ENCODE measurements at regions not wholly inside any gene's neighbourhood (a gene's known extent, or its start where the extent isn't known, plus 50 kb on each side); places are given as distances from the start of the nearest gene placed in this dataset.

DNA sequence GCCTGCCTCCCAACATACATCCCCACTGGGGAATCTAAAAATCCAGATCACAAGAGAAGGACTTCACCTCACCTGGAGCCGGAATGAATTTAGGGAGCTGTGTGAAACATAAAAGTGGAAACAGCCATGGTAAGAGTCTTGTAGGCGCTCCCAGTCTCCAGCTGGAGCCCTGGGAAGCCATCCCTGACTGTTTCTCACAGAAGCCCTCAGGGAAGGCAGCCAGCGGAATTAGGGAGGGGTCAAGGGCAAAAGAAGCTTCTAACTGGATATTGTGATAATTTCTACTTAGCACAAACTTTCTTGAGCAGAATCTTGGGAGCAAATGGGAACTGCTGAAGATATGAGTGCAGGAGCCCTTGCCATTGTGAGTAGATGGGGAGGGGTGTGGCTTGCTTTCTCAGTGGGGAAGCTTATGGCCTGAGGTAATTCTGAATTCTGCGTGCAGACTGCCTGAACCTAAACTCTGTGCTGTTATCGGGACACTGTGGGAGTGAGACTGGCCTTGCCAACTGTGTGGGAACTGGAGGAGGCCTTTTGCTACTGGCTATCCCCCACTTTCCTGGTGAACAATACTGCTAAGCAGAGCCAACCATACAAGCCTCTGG, 174.4 kb upstream of the SMC2 start:
- intact Hi-C loops (cut with micrococcal nuclease) = no loop called here
- H3K27ac Mint-ChIP-seq = no peak overlapping the region
- H3K36me3 Mint-ChIP-seq (ENCODE audit: low read depth) = no peaks in the 10 kb centered on the region
- no peaks in the 10 kb centered on the region for H3K27me3 Mint-ChIP-seq
- no peak overlapping the region for H3K4me3 Mint-ChIP-seq
- no peaks in the 10 kb centered on the region for H3K4me1 Mint-ChIP-seq (ENCODE audit: low read depth)
- H3K9me3 Mint-ChIP-seq = peaks cover 16% of the 10 kb centered on the region

DNA sequence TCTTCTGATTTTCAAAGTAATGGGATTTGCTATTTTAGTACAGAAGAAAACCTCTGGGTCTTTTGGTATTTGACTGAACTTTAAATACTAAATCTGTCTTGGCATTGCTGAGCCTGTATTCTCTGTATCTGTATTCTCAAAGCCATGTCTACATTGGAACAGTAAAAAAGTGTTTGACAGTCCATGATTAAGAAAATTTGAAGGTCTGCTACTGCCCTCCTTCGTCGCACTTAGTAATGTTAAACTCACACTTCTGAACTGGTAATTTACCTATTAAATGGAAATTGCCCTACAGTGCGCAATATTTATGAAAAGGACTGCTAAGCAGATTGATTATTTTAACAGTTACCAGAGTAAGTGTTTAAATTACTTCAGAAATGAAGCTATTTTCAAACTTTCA, 165.7 kb upstream of the SMC2 start:
- peaks cover 11% of the 10 kb centered on the region for H3K9me3 Mint-ChIP-seq
- intact Hi-C loops (cut with micrococcal nuclease) = no loop called here

DNA sequence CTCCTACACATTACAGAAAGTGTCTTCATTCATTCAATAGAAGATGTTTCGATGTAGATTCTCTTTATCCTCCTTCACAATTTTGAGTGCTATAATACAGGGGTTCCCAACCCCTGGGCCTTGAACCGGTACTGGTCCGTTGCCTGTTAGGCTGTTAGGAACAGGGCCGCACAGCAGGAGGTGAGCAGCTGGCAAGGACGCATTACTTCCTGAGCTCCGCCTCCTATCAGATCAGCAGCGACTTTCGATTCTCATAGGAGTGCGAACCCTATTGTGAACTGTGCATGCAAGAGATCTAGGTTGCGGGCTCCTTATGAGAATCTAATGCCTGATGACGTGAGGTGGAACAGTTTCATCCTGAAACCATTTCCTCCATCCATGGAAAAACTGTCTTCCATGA, 153.0 kb upstream of the SMC2 start:
- Mint-ChIP-seq H3K4me3 (no peak overlapping the region), H3K36me3 (ENCODE audit: low read depth) (no peaks in the 10 kb centered on the region), H3K9me3 (no peaks in the 10 kb centered on the region), H3K27ac (no peak overlapping the region), H3K27me3 (no peaks in the 10 kb centered on the region), H3K4me1 (ENCODE audit: low read depth) (no peaks in the 10 kb centered on the region)
- intact Hi-C loops (cut with micrococcal nuclease) = no loop called here

More for the DNA sequence above, 165.7 kb upstream of the SMC2 start:
- Mint-ChIP-seq H3K36me3 (ENCODE audit: low read depth) (no peaks in the 10 kb centered on the region), H3K27ac (no peak overlapping the region), H3K4me1 (ENCODE audit: low read depth) (peaks cover 5% of the 10 kb centered on the region), H3K27me3 (no peaks in the 10 kb centered on the region), H3K4me3 (no peak overlapping the region)

- no peaks in the 10 kb centered on the region for H3K27me3 Mint-ChIP-seq
- no peak overlapping the region for H3K27ac Mint-ChIP-seq
- no peaks in the 10 kb centered on the region for H3K36me3 Mint-ChIP-seq (ENCODE audit: low read depth)
- H3K9me3 Mint-ChIP-seq = no peaks in the 10 kb centered on the region
- no peak overlapping the region for H3K4me3 Mint-ChIP-seq
- H3K4me1 Mint-ChIP-seq (ENCODE audit: low read depth) = no peaks in the 10 kb centered on the region
- intact Hi-C loops (cut with micrococcal nuclease) = no loop called here
Measured at GRCh38 chr9:103942200-103942599, 151.9 kb upstream of the SMC2 start.

DNA sequence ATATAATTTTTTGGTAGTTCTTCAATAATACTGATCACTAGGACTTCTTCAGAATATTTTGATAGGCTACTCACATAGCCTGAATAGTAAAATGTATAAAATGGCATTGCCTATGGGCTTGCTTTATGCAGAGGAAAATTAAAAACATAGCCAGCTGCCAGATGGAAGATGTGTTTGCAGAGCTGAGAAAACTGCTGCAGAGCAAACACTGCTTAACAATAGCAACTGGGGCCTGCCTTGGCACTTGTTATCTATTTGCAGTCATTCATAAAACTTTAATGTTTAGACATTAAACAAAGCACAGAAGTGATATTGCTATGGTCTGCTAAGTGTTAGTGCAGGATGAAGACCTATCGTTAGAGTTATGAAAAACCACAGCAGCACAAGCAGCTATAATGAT, 151.5 kb upstream of the SMC2 start:
- Mint-ChIP-seq H3K4me3 (no peak overlapping the region), H3K9me3 (no peaks in the 10 kb centered on the region)
- intact Hi-C loops (cut with micrococcal nuclease) = no loop called here

GRCh38 chr9:103949096-103949495, 145.0 kb upstream of the SMC2 start:
- Mint-ChIP-seq H3K4me3 (no peak overlapping the region), H3K9me3 (peaks cover 9% of the 10 kb centered on the region), H3K4me1 (ENCODE audit: low read depth) (no peaks in the 10 kb centered on the region), H3K27me3 (no peaks in the 10 kb centered on the region), H3K27ac (no peak overlapping the region), H3K36me3 (ENCODE audit: low read depth) (no peaks in the 10 kb centered on the region)
- intact Hi-C loops (cut with micrococcal nuclease) = no loop called here

More for the DNA sequence above, 151.5 kb upstream of the SMC2 start:
- Mint-ChIP-seq H3K4me1 (ENCODE audit: low read depth) (no peaks in the 10 kb centered on the region), H3K36me3 (ENCODE audit: low read depth) (no peaks in the 10 kb centered on the region), H3K27ac (no peak overlapping the region), H3K27me3 (no peaks in the 10 kb centered on the region)

- Mint-ChIP-seq H3K36me3 (ENCODE audit: low read depth) (no peaks in the 10 kb centered on the region), H3K4me3 (no peak overlapping the region), H3K4me1 (ENCODE audit: low read depth) (no peaks in the 10 kb centered on the region), H3K27me3 (no peaks in the 10 kb centered on the region), H3K9me3 (no peaks in the 10 kb centered on the region), H3K27ac (no peak overlapping the region)
- intact Hi-C loops (cut with micrococcal nuclease) = no loop called here
Measured at GRCh38 chr9:103977163-103977562, 116.9 kb upstream of the SMC2 start.

GRCh38 chr9:103978396-103978795, 115.7 kb upstream of the SMC2 start:
- Mint-ChIP-seq H3K36me3 (ENCODE audit: low read depth) (no peaks in the 10 kb centered on the region), H3K9me3 (no peaks in the 10 kb centered on the region), H3K4me1 (ENCODE audit: low read depth) (no peaks in the 10 kb centered on the region), H3K27me3 (no peaks in the 10 kb centered on the region), H3K27ac (no peak overlapping the region), H3K4me3 (no peak overlapping the region)
- intact Hi-C loops (cut with micrococcal nuclease) = no loop called here

- peaks cover 6% of the 10 kb centered on the region for H3K4me1 Mint-ChIP-seq (ENCODE audit: low read depth)
- no peaks in the 10 kb centered on the region for H3K27me3 Mint-ChIP-seq
- intact Hi-C loops (cut with micrococcal nuclease) = no loop called here
- H3K9me3 Mint-ChIP-seq = no peaks in the 10 kb centered on the region
- H3K4me3 Mint-ChIP-seq = no peak overlapping the region
- no peak overlapping the region for H3K27ac Mint-ChIP-seq
- no peaks in the 10 kb centered on the region for H3K36me3 Mint-ChIP-seq (ENCODE audit: low read depth)
Measured at GRCh38 chr9:103981912-103982311, 112.2 kb upstream of the SMC2 start.

DNA sequence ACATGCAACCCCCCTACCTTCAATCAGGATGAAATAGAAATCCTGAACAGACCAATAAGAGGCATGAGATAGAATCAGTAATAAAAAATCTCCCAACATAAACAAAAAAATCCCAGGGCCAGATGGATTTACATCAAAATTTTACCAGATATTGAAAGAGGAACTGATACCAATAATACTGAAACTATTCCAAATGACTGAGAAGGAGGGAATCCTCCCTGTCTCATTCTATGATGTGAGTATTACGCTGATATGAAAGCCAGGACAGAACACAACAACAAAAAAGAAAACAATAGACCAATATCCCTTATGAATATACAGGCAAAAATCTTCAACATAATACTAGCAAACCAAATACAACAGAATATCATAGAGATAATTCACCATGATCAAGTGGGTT, 109.0 kb upstream of the SMC2 start:
- H3K9me3 Mint-ChIP-seq = no peaks in the 10 kb centered on the region
- H3K4me3 Mint-ChIP-seq = no peak overlapping the region
- no peaks in the 10 kb centered on the region for H3K36me3 Mint-ChIP-seq (ENCODE audit: low read depth)
- intact Hi-C loops (cut with micrococcal nuclease) = no loop called here
- no peak overlapping the region for H3K27ac Mint-ChIP-seq
- no peaks in the 10 kb centered on the region for H3K27me3 Mint-ChIP-seq
- H3K4me1 Mint-ChIP-seq (ENCODE audit: low read depth) = peaks cover 6% of the 10 kb centered on the region

DNA sequence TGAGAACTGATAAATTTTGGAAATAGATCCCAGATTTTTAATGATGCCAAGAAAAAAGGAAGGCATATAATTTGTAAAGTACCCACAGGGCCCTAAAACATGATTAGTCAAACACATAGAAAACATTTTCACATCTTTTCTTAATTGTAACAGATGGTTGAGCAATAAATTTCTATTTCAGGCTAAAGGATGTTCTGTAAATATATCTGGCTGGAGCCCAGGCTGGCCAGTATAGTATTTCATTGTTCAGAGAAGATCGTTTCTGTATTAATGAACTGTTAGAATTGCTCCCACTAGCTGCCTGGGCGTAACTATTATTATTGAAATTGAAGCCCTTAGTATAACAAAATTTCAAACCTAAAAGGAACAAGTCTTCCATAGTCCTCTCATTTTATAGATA, 105.3 kb upstream of the SMC2 start:
- Mint-ChIP-seq H3K27ac (no peak overlapping the region), H3K27me3 (no peaks in the 10 kb centered on the region), H3K4me3 (no peak overlapping the region), H3K4me1 (ENCODE audit: low read depth) (peaks cover 6% of the 10 kb centered on the region), H3K36me3 (ENCODE audit: low read depth) (no peaks in the 10 kb centered on the region), H3K9me3 (no peaks in the 10 kb centered on the region)
- intact Hi-C loops (cut with micrococcal nuclease) = no loop called here

DNA sequence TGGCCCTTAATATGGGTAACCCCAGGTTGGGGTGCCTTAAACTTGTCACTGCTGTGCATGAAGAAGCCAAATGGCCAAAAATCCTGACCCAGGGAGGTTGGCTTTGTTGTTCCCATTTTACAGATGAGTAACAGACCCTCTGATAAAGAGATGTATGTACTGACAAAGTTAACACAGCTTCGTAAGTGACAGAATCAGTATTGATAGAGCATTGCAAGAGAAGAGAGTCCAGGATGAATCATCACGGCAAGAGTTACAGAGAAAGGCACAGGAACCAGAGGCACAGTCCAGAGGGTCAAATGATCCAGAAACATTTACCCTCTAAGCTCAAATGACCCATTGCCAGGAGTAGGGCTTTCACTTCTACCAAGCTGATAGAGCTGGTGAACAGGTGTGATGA, 103.8 kb upstream of the SMC2 start:
- no peaks in the 10 kb centered on the region for H3K27me3 Mint-ChIP-seq
- intact Hi-C loops (cut with micrococcal nuclease) = no loop called here
- no peak overlapping the region for H3K27ac Mint-ChIP-seq
- no peaks in the 10 kb centered on the region for H3K9me3 Mint-ChIP-seq
- no peaks in the 10 kb centered on the region for H3K4me1 Mint-ChIP-seq (ENCODE audit: low read depth)
- H3K4me3 Mint-ChIP-seq = no peak overlapping the region
- no peaks in the 10 kb centered on the region for H3K36me3 Mint-ChIP-seq (ENCODE audit: low read depth)

- H3K27me3 Mint-ChIP-seq = no peaks in the 10 kb centered on the region
- no peak overlapping the region for H3K27ac Mint-ChIP-seq
- no peak overlapping the region for H3K4me3 Mint-ChIP-seq
- intact Hi-C loops (cut with micrococcal nuclease) = no loop called here
- no peaks in the 10 kb centered on the region for H3K36me3 Mint-ChIP-seq (ENCODE audit: low read depth)
- no peaks in the 10 kb centered on the region for H3K4me1 Mint-ChIP-seq (ENCODE audit: low read depth)
- H3K9me3 Mint-ChIP-seq = no peaks in the 10 kb centered on the region
Measured at GRCh38 chr9:103991001-103991400, 103.1 kb upstream of the SMC2 start.

GRCh38 chr9:103991698-103992097, 102.4 kb upstream of the SMC2 start:
- H3K36me3 Mint-ChIP-seq (ENCODE audit: low read depth) = no peaks in the 10 kb centered on the region
- H3K9me3 Mint-ChIP-seq = no peaks in the 10 kb centered on the region
- H3K4me3 Mint-ChIP-seq = no peak overlapping the region
- no peak overlapping the region for H3K27ac Mint-ChIP-seq
- H3K4me1 Mint-ChIP-seq (ENCODE audit: low read depth) = no peaks in the 10 kb centered on the region
- H3K27me3 Mint-ChIP-seq = no peaks in the 10 kb centered on the region
- intact Hi-C loops (cut with micrococcal nuclease) = no loop called here

DNA sequence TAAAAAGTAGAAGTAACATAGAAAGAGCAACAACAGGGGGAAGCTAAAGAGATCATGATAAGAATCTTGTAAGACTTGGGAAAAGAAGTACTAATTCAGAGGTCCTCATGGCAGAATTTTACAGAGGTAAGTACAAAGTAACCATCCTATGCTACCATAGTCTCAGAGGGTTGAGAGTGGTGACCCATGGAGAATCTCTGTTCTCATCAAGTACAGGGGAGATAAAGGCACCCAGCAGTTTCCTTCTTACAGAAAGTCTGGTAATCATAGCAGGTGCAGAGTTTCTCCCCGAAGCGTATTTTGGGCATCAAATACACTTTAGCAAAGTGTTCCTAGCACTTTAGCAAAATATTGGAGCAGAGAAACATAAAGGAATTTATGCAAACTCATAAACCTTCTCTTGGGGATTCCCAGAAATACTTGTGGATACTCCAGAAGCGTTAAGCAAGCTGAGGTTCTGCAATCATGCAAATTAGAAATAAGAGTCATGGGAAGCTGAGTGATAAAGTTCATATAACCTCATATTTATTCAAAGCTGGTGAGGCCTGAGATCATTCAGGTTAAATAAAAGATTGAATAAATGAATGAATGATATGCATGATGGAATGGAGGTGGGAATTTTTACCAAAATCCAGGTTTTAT, 101.0 kb upstream of the SMC2 start:
- intact Hi-C loops (cut with micrococcal nuclease) = no loop called here
- H3K4me3 Mint-ChIP-seq = no peak overlapping the region

More for the DNA sequence above, 101.0 kb upstream of the SMC2 start:
- Mint-ChIP-seq H3K9me3 (no peaks in the 10 kb centered on the region), H3K4me1 (ENCODE audit: low read depth) (no peaks in the 10 kb centered on the region), H3K27me3 (no peaks in the 10 kb centered on the region), H3K36me3 (ENCODE audit: low read depth) (no peaks in the 10 kb centered on the region), H3K27ac (no peak overlapping the region)

Measured in dendritic cell treated with granulocyte-macrophage colony-stimulating factor and Interleukin-4, amounts not matched to agents 40 ng/mL and 50 ng/mL, for 4 days (primary cell).